Lower leg skin (tissue), 4 donors: ENCODE measurements at regions not wholly inside any gene's neighbourhood (a gene's known extent, or its start where the extent isn't known, plus 50 kb on each side); places are given as distances from the start of the nearest gene placed in this dataset.
"Not testable (repeated sequence)": the region's sequence is repeated elsewhere in the genome, so short reads cannot be mapped to it uniquely, and the experiment has no call there.

Source experiments
- DNase-seq, 2 donors: peaks; one replicate each; pipeline ENCODE4 v3.0.0-alpha.2; 2019; ENCODE audit warnings: low spot score in 2 of 2
- H3K4me3 ChIP-seq: fragments of 200-600 bp; sonication (generic); 2 replicates; pipeline ENCODE4 v1.5.1; 2017; ENCODE audit warnings: mild to moderate bottlenecking, low read depth; ENCODE audit not compliant: poor library complexity, severe bottlenecking
- POLR2A ChIP-seq, 2 donors: fragments of 450-650 bp; IDR thresholded peaks; one replicate each; pipeline ENCODE4 v1.6.1; 2016 to 2017; ENCODE audit warnings: antibody characterized with exemption in 2 of 2, mild to moderate bottlenecking in 1 of 2, moderate library complexity in 1 of 2
- WGBS, 2 donors: methylation state at CpG; one replicate each; pipeline ENCODE4 v1.1.5; 2018; 5-methylcytosine and 5-hydroxymethylcytosine counted together
- intact Hi-C: fragments of 100-400 bp; cut with DNase I; formaldehyde crosslinking; loops from one replicate; pipeline ENCODE4 v1.15.0; 2023; ENCODE audit warnings: low total_unique reads
- TF ChIP-seq, protein P1 (sequence below), 3 donors: fragments of 450-650 bp; IDR thresholded peaks; one replicate each; pipeline ENCODE4 v1.5.1; 2016; ENCODE audit warnings: antibody characterized with exemption in 3 of 3, mild to moderate bottlenecking in 3 of 3, moderate library complexity in 2 of 3

DNA sequence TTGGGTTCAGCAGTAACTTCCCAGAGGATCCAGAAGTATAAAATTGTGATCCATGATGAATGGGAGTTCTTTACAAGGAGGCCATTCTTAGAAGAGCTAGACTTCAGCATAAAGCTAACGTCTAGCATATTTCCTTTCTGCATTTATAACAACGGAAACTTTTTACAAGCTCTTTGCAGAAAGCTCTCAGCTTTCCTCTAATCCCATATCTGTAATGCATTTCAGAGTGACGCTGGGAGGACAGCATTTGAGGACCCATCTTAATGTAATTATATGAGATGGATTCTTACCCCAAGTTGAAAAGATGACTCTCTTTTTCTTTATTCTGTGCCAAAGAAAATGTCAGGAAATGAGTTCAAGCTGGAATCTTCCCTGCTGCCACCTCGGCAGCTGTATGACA, 132.0 kb upstream of the CACHD1 start:
- no peak for TF ChIP-seq POLR2A (IDR thresholded peaks at IDR 0.05)
- TF ChIP-seq, protein P1, sequence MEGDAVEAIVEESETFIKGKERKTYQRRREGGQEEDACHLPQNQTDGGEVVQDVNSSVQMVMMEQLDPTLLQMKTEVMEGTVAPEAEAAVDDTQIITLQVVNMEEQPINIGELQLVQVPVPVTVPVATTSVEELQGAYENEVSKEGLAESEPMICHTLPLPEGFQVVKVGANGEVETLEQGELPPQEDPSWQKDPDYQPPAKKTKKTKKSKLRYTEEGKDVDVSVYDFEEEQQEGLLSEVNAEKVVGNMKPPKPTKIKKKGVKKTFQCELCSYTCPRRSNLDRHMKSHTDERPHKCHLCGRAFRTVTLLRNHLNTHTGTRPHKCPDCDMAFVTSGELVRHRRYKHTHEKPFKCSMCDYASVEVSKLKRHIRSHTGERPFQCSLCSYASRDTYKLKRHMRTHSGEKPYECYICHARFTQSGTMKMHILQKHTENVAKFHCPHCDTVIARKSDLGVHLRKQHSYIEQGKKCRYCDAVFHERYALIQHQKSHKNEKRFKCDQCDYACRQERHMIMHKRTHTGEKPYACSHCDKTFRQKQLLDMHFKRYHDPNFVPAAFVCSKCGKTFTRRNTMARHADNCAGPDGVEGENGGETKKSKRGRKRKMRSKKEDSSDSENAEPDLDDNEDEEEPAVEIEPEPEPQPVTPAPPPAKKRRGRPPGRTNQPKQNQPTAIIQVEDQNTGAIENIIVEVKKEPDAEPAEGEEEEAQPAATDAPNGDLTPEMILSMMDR (IDR thresholded peaks at IDR 0.05): no peak
- DNase-seq: no peak
- no peak overlapping the region for H3K4me3 ChIP-seq
- intact Hi-C loops: no loop called here
- WGBS, 2 donors: 46 to 56% methylated on average over 4 of the region's 4 CpGs

DNA sequence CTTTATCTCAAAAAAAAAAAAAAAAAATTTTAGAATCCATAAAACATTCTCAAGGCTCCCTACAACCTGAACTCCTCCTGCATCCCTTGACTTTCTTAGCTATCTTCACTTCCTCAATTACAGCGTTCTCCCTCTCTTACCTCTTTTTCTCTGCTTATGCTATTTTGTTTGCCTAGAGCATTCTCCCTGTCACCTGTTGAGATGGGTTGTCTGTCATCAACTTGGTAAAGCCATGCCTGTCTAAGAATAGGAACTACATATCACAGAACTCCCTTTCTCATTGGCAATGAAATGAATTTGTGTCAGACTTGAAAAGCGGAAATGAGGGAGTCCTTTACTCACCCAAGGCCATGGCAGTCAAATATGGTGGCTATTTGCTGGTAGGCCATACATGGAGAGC, 129.6 kb upstream of the CACHD1 start:
- TF ChIP-seq POLR2A (IDR thresholded peaks at IDR 0.05): no peak
- TF ChIP-seq, protein P1 (IDR thresholded peaks at IDR 0.05): no peak
- H3K4me3 ChIP-seq: no peak overlapping the region
- intact Hi-C loops: no loop called here
- no peak for DNase-seq
- 97% methylated on average over 2 of the region's 2 CpGs for WGBS, 2 donors

DNA sequence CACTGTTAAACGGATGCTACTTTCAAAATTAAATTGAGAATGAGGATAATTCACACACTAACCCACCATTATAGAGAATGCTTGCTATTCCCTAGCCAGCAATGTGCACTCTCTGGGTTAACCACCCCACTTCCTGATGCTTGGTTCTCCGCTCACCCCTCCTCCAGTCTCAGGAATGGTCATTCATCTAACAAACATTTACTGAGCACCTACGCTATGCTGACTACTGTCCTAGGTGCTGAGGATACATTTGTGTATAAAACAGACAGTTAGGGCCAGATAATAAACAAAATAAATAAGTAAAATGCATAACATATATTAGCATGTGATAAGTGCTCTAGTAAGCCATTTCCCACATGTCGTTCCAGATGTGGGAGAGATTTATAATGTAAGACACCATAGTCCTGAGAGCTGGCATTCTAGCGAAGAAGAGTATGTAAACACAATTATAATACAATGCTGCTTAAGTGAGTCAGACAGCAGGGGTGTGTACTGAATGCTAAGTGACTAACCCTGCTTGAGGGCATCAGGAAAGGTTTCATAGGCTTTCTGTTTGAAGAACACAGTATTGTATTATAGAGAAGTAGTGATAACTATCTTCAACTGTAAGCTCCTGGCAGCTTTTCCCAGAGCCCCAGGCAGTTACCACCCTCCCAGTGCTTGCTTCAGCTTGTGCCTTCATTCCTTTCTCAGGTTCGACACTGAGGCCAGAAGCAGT, 126.7 kb upstream of the CACHD1 start:
- peak; percentile 81 to 90 for DNase-seq
- no peak for TF ChIP-seq POLR2A (IDR thresholded peaks at IDR 0.05)
- WGBS, 2 donors: 38 to 55% methylated on average over 6 of the region's 6 CpGs
- no peak overlapping the region for H3K4me3 ChIP-seq
- intact Hi-C loops: no loop called here

DNA sequence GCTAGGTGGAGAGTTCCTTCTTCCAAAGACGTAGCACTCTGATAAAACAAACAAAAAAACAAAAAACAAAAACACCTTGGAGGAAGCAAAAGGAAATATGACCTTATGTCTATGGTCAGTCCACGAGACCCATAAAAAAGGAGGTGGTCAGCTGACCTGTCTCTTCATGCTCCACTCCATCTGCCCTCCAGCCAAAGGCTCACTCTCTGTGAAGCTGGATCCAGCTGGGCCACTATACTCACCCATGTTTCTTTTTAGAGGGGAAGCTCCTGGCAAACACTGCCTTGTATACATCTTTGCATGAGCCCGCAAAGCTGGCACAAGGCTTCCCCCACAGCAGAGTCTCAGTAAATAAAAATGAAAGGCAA, 126.1 kb upstream of the CACHD1 start:
- no peak for DNase-seq
- H3K4me3 ChIP-seq: no peak overlapping the region
- WGBS, 2 donors: 36 to 58% methylated on average over 3 of the region's 3 CpGs
- intact Hi-C loops: no loop called here
- TF ChIP-seq, protein P1 (IDR thresholded peaks at IDR 0.05): no peak
- TF ChIP-seq POLR2A (IDR thresholded peaks at IDR 0.05): no peak

DNA sequence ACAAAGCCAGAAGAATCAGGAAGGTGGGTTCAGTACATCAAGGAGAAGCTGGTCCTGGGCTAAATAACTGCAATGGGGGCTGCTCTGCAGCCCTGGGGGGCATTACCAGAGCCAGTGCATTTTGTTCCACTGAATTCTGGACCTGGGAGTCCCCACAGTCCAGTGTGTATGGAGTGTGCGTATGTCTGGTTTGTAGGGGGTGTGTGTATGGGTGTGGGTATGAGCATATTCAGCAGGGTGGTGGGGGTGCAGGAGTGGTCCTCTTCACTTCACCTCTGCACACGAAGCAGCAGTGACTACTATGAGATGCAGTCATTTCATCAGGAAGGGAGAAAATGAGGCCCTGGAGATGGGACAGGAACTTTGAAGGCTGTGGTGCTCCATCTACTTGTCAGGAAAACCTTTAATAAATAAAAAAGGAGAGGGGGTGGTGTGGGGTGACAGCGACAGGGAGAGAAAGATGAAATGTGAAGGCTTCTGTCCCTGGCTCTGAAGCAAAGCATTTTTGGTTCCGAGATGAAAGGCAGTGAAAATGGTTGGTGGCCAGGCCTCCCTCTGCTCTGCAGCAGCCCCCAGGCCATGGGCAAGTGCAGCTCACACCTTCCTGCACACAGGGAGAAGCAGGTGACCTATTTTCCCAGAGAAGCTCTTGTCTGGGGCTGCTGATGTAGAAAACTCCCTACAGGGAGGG, 121.5 kb upstream of the CACHD1 start:
- DNase-seq: no peak
- WGBS, 2 donors: 58 to 63% methylated on average over 4 of the region's 4 CpGs
- H3K4me3 ChIP-seq: no peak overlapping the region
- no peak for TF ChIP-seq POLR2A (IDR thresholded peaks at IDR 0.05)
- TF ChIP-seq, protein P1 (IDR thresholded peaks at IDR 0.05): no peak
- intact Hi-C loops: no loop called here

DNA sequence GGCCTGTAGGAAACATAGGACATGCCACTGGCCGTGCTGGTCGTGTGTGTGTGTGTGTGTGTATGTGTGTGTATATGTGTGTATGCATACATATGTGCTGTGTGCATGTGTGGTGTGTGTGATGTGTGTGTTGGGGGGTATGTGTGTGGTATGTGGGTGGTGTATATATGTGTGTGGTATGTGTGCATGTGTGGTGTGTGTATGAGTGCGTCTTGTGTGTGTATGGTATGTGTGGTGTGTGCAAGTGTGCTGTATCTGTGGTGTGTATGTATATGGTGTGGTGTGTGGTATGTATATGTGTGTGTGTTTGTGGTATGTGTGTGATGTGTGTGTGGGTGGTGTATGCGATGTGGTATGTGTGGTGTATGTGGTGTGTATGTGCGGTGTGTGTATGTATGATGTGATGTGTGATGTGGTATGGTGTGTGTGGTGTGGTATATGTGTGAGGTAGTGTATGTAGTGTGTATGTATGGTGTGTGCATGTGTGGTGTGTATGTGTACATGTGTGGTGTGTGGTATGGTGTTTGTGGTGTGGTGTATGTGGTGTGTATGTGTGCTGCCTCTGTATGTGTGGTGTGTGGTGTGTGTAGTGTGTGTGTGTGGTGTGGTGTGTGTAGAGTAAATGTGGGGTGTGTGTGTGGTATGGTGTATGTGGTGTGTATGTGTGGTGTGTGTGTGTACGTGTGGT, 120.8 kb upstream of the CACHD1 start:
- H3K4me3 ChIP-seq: no peak overlapping the region
- DNase-seq: no peak
- 80 to 83% methylated on average over 6 of the region's 6 CpGs for WGBS, 2 donors
- intact Hi-C loops: no loop called here
- no peak for TF ChIP-seq POLR2A (IDR thresholded peaks at IDR 0.05)
- TF ChIP-seq, protein P1 (IDR thresholded peaks at IDR 0.05): peak in 1 of 3 donors; percentile 12

DNA sequence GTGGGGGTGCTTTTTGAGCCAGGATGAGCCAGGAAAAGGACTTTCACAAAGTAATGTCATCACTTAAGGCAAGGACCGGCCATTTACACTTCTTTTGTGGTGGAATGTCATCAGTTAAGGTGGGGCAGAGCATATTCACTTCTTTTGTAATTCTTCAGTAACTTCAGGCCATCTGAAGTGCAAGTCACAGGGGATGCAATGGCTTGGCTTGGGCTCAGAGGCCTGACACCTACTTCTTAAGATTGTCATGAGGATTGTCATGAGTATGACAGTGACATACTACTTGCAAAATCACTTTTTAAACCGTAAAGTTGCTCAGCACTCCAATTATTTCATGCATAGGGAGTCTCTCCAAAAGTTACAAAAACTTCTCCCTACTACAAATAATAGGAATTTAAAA, 114.4 kb upstream of the CACHD1 start:
- WGBS, 2 donors: 75 to 92% methylated on average over 2 of the region's 2 CpGs
- intact Hi-C loops, H3K4me3 ChIP-seq, DNase-seq: not testable (repeated sequence)
